GM18867 (cell line): ENCODE measurements at regions not wholly inside any gene's neighbourhood (a gene's known extent, or its start where the extent isn't known, plus 50 kb on each side); places are given as distances from the start of the nearest gene placed in this dataset.
A peak's percentile ranks its signal among the peaks of the same experiment; 100 is the strongest.

Experiments used
- ATAC-seq: cut with Tn5 transposase; IDR thresholded peaks from one replicate; pipeline ENCODE4 v1.9.1; 2021; ENCODE audit warnings: mild to moderate bottlenecking, moderate library complexity; ENCODE audit not compliant: unreplicated experiment

DNA sequence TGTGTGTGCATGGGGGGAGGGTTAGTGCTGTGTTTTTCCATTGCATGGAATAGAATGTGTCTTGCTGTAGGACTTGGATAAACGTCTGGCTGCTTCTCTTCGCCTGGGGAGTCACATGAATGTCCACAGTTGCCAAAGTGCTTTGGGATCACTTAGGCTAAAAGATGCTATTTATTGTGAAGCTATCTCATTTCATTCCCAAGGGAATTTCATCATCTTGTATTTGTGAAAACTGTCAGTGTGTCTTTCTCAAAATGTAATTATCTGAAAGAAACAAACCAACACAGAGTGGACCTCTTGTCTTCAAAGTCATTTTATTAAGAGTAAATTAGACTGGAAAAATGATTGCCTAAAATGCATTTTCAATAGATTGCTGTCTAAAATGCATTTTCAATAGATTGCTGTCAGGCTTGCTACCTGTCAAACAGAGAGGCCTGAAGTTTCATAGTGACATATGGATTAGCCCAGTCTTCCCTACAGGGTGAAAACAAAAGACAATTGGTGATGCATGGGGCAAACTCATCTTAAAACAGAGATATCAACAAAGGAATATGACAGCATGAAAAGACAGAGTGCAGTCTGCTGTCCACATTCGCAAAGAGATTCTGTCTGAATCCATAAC is 117.1 kb upstream of the GOLIM4 start:
- ATAC-seq: no peak

DNA sequence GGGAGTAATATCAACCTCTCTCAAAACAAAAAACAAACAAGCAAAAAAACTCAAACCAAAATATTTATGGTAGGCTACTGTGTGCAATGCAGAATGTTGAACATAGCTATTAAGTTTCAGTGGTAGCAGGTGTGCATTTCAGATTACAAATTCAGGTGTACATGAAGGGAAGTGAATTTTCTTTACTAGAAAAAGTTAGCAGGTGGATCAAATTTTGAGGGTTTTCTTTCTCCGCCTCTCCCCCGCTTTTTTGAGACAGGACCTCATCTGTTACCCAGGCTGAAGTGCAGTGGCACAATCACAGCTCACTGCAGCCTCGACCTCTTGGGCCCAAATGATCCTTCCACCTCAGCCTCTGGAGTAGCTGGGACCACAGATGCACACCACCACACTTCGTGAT is 109.7 kb upstream of the GOLIM4 start:
- ATAC-seq: no peak

DNA sequence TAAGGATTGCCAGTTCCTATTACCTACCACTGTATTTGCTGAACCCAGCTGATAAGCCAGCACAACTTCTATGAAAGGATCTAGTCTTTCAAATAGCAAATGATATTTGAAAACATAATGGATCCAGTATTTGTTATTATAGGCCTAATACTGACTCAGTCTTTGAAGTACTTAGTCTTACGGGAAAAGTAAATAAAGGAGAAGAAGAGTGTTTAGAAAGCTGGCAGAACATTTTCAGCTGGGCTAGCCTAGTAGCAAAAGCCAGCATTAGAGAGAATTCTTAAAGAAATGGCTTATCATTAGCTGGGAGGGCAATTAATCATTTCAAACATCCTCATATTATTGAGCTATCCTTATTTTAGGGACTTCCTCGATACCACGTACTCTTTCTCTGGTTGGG is 101.4 kb upstream of the GOLIM4 start:
- no peak for ATAC-seq

DNA sequence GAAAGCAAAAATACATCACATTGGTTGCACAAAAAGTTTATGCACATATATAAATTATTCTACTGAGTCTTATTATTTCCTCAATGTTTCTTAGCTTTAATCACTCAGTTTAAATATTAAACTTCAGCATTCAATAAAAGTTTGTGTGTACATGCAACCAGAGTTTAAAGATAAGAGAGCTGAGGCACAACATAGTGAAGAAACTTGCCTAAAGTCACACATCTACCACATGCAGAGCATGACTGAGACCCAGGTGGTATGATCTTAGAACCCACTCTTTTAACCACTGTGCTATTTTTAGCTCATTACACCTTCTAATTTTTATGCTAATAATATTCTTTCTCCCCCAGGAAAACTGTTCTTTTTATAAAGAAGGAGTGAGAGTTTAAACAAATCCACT is 96.1 kb upstream of the GOLIM4 start:
- ATAC-seq: no peak

DNA sequence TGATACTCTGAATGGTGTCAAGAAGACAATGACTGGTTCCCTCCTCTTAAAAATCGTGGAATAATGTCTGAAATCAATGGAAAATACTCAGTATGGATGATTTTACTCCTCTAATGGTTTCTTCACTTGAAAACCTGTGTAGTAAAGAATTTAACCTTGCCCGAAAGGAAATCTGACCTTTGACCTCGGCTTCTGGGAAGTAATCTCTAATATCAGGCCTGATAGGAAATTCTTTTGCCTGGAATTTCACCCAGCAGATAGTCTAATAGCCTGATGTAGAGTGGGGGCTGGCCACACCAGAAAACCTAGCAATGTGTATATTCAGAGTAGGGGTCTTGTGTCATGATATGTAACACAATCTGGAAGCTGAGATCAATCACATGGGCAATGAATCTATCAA is 91.5 kb upstream of the GOLIM4 start:
- no peak for ATAC-seq

DNA sequence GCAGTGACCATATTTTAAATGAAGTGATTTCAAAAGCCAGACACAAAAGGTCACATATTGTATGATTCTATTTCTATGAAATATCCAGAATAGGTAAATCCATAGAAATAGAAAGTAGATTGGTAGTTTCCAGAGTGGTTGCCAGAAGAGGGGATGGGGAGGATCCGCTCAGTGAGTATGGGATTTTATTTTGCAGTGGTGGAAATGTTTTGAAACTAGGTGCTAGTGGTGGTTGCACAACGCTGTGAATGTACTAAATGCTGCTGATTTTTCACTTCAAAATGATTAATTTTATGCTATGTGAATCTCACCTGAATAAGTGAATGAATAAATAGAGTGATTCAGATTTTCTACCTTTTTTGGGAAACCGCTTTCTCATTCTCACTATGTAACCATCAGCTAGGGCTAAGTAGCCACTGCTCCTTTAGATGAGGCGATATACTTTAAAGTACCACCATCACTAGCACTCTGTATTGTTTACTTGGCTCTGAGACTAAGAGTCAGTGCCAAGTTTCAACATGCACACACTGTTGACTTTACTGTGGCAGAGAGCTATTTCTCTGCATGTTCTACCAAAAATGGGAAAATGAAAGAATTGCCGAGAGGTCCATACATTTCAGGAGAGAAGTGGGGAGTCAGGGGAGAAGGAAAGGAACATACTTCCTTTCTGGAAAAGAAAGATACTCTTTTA is 90.7 kb upstream of the GOLIM4 start:
- ATAC-seq: no peak

DNA sequence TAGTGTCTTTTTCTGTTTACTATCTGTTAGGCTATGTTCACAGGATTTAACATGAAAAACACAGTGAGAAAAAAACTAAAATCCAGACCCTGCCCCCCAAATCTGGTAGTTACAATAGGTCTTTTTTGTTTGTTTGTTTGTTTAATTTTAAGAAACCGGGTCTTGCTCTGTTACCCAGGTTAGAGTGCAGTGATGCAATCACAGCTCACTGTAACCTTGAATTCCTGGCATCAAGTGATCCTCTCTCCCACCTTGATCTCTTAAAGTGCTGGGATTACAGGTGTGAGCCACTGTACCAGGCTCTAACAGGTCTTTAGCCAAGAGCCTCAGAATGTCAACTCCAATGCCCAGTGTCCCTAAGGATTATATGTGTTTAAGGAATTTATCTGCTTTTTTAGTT is 88.0 kb upstream of the GOLIM4 start:
- no peak for ATAC-seq

DNA sequence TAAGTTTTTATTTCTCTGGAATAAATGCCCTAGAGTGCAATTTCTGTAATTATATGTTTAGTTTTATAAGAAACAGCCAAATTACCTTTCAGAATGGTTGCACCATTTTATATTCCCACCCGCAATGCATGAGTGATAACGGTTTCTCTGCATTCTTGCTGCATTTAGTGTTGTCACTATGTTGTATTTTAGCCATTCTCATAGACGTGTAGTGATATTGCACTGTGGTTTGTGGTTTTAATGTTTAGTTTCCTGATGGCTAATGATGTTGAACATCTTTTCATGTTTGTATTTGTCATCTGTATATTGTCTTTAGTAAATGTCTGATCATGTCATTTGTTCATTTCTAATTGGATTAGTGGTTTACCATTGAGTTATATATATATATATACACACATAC is 73.0 kb upstream of the GOLIM4 start:
- ATAC-seq: no peak

DNA sequence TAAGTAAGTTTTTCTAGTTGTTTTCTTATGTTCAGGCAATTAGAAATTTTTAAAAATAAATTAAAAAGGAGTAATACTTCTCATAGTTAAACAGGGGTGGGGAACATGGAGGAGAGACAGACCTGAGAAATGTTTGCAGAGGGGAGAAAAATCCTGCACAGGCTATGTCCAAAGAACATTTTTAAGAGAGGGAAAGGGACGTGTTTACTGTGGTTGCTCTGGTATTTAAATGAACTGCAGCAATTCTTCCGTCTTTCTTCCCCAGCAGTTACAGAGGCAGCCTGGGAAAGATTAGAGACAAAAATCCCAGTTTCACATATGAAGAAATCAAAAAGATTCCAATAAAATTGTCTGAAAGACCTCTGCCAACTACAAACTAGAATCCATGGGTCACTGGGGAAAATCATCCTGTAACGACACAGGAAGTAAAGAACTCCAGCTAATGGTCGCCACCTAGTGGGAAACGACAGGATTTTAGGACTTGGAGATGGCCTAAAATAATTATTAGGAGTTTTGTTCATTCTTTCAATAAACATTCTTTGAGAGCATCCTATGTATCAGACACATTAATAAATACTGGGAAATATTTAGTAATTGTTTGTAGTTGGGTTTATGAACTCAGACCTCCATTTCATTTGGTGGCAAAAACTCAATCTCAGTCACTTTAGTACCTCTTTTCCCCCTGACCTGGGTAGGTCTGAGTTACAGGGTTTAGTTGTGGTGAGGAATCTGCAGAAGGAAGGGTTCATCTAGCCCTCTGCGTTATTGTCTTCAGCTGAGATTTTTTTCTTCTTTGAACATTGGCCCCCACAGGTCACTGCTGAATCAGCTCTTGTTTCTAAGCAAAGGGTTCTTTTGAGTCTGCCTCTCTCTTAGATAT is 69.9 kb upstream of the GOLIM4 start:
- ATAC-seq: peak; percentile 84

DNA sequence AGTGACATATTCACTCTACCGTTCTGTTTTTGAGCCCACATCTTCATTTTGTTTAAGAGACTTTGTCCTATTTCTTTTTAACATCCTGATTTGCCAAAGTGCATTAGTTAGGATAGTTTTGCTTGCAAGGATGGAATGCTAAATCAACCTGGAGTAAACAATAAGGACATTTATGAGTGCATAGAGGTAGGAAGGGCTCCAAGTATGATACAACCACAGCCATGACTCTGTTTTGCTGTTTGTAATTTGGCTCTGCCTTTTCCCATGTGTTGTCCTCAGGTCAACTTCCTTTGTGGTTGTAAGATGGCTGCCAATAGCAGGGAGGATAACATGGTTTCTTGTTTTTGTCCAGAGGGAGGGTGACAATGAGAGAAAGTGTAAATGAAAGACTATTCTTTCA is 66.4 kb upstream of the GOLIM4 start:
- no peak for ATAC-seq

DNA sequence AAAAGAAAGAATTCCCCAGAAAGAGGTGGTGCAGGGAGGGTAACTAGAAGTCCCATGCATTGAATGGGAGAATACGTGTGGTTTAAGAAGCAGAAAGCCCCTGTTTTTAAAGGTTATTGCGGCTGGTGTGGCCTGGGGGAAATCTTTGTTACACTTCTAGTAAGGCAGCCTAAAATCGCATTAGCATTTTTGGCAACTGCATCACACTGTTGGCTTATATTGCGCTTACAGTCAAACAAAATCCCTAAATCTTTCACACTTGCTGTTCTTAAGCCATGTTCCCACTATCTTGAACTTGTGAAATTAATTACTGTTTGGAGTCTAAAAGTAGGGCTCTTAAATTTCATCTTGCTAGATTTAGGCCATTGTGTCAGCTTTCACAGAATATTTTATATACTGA is 66.0 kb upstream of the GOLIM4 start:
- no peak for ATAC-seq

DNA sequence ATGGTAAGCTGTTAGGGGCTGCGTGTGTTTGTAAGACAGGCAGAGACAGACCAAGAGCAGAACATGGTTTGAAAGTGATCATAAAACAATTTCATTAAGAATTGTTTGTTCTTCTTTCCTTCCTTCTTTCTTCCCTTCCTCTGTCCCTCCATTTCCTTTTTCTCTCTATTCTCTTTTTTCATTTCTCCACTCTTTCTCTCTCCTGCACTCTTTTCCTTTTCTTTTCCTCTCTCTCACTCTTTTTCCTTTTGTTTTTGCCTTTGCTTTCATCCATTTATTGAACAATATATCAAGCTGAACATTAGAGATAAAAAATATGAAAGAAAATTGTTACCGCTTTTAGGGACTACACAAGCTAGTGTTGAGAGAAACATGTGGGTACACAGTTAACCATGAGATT is 62.2 kb upstream of the GOLIM4 start:
- ATAC-seq: no peak

DNA sequence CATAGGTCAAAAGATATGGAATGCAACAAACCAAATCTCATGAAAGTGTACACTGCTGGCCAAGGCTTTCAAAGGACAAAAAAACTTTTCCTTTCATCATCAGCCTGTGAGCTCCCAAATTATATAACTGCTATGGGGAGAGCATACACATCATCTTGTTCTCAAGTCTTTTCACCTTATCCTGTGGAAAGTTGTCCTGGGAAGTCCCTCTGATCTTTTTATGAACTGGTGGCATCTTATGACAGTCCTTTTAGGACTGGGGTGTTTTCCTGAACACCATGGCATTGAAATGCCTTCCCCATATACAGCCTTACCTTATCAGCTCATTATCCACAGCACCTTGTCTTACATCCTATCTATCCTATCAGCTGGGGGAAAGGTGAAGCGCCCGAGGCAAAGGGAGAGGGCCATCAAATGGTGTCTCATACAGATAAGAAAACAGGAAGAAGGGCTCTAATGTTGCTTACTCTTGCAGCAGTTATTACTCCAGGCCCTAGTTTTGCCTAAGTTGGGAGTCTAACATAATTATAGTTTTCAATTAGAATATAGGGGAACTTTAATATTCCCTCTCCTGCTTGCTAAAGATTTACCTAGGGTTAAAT is 61.5 kb upstream of the GOLIM4 start:
- ATAC-seq: no peak

DNA sequence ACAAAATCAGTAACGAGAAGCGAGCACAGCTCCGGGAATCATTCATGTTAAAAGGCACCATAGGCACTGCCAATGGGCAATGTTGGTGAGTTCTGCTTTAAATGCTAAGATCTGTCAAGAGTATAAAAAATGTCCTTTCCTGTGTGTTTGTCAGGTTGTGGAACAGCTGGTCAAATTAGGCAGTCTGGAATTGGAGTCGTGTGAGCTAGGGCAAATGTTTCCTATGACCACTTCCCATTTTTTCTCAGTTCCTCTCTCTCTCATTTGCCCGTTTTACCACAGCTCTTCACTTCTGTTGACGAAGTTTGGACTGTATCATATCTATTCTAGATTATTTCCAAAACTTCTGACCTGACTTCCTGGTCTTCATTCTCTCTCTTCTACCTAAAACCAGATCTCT is 60.8 kb upstream of the GOLIM4 start:
- ATAC-seq: no peak

DNA sequence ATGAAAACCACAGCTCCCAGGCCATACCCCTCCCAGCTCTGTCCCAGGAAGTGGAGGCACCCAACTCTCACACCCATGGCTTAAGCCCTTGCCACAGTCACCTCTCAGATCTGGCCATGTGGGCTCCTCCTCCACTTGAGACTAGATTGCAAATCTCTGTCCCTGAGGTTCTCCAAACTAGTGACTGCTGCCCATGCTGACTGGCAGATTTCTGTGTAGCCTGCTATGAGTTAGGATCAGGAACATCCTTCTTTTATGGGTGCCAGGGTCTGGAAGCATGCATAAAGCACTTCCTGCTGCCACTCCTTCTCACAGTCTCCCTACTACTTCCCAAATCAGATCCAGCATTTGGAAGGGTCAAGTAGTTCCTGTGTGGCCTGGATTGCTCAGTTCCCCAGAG is 59.6 kb upstream of the GOLIM4 start:
- ATAC-seq: no peak

DNA sequence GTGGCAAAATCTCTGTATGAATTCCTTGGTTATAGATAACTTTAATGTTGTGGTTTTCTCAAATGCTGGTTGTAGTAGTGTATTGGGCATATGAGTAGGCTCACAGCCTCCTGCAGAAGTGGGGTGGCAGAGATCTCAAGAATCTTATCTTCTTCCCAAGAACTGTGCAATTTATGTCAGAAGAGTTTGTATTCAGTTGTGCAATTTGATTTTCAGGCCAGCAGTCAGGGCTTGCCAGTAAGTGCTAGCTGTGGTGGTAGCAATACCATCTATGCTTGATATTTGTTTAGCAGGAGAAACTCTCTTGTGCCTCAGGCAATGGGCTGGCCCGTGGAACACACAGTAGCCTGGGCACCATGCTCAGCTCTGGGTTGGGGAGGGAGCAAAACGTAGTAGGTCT is 58.4 kb upstream of the GOLIM4 start:
- ATAC-seq: no peak

DNA sequence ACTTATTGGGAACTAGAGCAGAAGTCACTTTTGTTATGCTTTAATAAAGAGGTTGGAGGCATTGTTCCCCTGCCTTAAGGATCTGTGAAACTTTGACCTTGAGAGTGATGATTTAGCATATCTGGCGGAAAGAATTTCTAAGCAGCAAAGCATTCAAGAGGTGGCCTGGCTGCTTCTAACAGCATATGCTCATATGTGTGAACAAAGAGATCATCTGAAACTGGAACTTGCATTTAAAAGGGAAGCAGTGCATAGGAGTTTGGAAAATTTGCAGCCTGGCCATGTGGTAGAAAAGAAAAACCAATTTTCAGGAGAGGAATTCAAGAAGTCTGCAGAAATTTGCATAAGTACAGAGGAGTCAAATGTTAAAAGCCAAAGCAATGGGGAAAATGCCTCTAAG is 56.4 kb upstream of the GOLIM4 start:
- no peak for ATAC-seq
